GM20000 (cell line): ENCODE measurements at regions not wholly inside any gene's neighbourhood (a gene's known extent, or its start where the extent isn't known, plus 50 kb on each side); places are given as distances from the start of the nearest gene placed in this dataset.

Source experiments
- DNase-seq: peaks from one replicate; pipeline ENCODE4 v3.0.0; 2012; ENCODE audit warnings: low spot score
- CTCF ChIP-seq: IDR thresholded peaks from 2 replicates; pipeline ENCODE4 v1.5.1; 2012; ENCODE audit warnings: mild to moderate bottlenecking, control low read depth; ENCODE audit errors: extremely low read depth, missing control alignments

DNA sequence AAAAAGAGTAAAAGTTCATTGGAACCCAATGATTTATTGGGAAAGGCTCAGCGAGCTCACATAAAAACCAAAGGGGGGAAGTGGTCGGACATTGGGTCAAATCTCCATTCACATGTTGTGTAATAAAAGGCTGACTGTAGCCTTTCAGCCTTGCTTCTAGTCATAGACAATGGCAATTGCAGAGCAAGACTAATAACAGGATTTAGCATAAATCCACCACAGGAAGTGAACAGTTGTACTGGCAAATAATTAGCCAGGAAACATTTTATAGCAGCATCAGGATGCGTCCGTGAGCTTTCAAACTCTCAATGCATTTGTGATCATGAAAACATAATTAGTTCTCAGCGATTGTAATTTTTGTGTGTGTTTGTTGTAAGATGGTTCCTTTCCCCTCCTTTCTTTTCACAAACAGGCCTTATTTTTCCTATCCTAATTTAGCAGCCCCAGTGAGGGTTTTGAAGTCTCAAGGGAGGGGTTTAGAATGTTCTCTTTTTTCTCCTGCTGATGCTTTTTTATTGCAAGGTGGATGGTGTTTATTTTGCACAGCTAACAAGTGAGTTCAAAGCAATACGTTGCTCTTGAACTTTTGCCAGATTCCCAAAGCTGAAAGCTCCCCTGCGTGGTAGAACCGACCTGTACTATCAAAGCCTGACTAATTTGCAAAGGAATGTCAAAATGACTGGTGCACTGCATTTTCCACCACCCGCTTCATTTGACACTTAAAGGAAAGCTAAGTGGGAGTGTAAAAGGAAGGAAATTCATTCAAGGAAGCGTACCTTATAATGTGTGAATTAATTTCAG is 105.6 kb downstream of the SPRY2 start:
- DNase-seq: no peak
- no peak for TF ChIP-seq CTCF

GRCh38 chr13:80227645-80228044 is 113.3 kb downstream of the SPRY2 start:
- DNase-seq: no peak
- TF ChIP-seq CTCF: no peak

GRCh38 chr13:80226645-80227044 is 114.3 kb downstream of the SPRY2 start:
- DNase-seq: no peak
- no peak for TF ChIP-seq CTCF

DNA sequence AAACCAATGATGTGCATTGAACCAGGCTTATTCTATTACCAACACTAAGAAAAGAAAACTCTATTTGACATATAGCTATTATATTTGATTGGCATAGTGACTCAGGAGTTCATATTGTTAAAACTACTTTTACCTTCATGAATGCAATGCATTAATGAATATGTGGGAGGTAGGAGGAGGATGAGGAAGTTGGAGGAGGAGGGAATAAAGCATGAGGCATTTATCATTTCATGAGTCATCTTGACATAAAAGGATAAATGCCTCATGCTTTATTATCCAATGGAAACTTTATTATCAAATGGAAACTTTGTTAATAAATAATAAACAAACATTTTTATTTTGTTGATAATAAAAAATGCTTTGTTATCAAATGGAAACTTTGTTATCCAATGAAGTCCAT is 116.5 kb downstream of the SPRY2 start:
- no peak for TF ChIP-seq CTCF
- DNase-seq: no peak

DNA sequence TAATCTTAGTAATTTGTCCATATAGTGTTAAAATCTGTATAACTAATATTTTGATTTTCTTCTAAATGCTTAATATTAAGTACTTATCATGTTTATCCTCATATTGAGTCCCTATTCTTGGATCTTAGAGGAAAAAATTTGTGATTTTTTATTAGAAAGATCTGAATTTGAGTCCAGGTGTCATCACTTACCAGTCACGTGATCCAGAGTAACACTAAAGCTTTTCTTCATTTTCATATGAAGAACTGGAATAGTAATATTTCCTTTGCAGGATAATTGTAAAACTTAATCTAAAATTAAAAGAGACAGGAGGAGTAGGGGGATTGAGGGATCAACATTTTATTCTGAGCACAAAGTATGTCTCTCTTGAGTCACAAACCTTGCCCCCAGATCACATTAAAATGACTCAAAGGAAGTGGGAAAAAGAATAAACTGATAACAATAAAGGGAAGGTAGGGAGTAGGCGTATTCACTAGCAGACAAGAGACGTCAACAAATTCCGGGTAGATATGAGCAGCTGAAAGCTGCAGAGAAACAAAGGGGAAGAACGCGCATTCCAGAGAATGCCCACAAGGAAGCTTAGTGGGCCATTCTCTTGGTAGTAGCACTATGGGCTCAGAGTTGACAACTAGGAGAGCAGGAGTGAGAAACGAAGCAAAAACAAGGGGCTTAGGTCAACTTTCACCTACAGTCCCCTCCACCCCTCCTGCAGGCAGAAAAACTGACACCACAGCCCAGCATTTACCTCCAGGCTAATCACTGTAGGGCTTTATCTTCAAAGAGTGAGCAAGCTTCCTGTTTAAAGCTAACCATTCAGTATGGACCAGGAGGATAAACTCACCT is 123.1 kb downstream of the SPRY2 start:
- no peak for DNase-seq
- no peak for TF ChIP-seq CTCF

- DNase-seq: no peak
- no peak for TF ChIP-seq CTCF
These were observed 125.6 kb downstream of the SPRY2 start for GRCh38 chr13:80215368-80215767.

GRCh38 chr13:80214521-80214991 is 126.4 kb downstream of the SPRY2 start:
- DNase-seq: no peak

More at GRCh38 chr13:80214521-80214991, 126.4 kb downstream of the SPRY2 start:
- TF ChIP-seq CTCF: no peak
